ENCODE measurements at regions not wholly inside any gene's neighbourhood (a gene's known extent, or its start where the extent isn't known, plus 50 kb on each side); places are given as distances from the start of the nearest gene placed in this dataset.

DNA sequence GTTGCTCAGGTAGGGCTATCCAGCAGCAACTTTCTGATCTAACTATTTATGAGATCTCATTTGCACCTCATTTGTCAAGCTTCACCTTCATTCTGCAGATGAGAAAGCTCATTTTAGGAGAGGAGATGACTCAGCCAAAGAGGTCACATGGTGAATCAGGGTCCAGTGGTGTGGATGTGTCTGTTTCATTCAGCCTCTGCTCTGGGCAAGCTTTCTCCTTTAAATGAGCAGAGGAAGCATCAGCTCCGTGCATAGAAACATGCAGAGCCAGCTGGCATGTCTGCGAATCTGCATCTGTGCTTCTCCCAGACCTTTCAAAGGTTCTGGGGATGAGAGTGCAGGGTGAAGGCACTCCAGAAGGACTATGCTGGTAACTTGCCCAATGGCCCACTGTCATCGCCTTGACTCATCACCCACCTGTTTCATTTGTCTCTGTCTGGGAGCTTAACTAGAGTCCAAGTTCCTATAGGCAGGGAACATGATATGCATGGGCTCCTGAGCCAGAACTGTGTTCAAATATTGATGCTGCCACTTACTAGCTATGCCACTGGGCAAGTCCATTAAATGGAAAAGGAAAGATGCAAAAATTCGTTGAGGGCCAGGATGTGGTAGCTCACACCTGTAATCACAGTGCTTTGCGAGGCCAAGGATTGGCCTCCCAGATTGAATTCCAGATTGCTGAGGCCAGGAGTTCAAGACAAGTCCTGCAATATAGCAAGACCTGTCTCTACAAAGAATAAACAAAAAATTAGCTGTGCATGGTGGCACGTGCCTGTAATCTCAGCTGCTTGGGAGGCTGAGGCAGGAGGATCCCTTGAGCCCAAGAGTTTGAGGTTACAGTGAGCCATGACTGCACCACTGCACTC is 67.1 kb upstream of the NLK start:
- TF ChIP-seq POLR2A (IDR thresholded peaks at IDR 0.05) = no peak
- TF ChIP-seq, protein P1, sequence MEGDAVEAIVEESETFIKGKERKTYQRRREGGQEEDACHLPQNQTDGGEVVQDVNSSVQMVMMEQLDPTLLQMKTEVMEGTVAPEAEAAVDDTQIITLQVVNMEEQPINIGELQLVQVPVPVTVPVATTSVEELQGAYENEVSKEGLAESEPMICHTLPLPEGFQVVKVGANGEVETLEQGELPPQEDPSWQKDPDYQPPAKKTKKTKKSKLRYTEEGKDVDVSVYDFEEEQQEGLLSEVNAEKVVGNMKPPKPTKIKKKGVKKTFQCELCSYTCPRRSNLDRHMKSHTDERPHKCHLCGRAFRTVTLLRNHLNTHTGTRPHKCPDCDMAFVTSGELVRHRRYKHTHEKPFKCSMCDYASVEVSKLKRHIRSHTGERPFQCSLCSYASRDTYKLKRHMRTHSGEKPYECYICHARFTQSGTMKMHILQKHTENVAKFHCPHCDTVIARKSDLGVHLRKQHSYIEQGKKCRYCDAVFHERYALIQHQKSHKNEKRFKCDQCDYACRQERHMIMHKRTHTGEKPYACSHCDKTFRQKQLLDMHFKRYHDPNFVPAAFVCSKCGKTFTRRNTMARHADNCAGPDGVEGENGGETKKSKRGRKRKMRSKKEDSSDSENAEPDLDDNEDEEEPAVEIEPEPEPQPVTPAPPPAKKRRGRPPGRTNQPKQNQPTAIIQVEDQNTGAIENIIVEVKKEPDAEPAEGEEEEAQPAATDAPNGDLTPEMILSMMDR (IDR thresholded peaks at IDR 0.05) = no peak
